Dedifferentiated amniotic fluid mesenchymal stem cell (primary cell): ENCODE measurements at regions not wholly inside any gene's neighbourhood (a gene's known extent, or its start where the extent isn't known, plus 50 kb on each side); places are given as distances from the start of the nearest gene placed in this dataset.

Experiments used
- DNase-seq: peaks from one replicate; pipeline ENCODE4 v3.0.0-alpha.2; 2016; ENCODE audit errors: extremely low spot score

DNA sequence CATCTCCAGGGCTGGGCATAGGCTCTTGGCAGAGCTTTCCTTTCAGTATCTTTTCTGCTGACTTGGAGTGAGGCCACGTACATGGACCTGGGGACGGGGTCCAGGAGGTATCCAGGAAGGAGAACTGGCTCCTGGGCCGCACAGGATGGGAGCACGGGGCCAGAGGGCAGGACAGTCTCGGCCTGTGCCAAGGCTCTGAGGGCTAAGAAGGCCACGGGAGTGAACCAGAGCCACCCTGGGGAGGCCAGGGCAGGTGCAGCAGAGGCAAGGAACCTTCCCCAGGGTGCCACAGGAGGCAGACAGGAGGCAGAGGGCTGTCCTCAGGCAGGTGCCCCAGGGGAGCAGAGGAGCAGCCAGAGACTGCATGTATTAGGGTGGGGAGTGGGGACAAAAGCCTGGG lies 50.3 kb downstream of the PLXNA1 start:
- DNase-seq: no peak

DNA sequence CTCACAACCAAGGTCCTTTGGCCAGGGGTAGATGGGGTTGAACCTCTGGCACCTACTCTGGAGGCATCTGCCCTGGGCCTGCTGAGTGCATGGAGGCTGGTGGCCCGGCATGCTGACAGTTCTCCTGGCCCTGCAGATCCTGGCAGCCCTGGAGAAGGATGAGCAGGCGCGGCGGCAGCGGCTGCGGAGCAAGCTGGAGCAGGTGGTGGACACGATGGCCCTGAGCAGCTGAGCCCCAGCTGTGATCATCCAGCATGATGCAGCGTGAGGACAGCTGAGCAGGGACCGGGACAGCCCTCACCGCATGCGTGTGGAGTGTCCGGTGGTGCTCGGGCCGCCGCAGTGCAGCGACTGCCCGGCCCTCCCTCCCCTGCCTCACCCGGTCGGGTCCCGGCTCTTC lies 50.9 kb downstream of the PLXNA1 start:
- DNase-seq: no peak

DNA sequence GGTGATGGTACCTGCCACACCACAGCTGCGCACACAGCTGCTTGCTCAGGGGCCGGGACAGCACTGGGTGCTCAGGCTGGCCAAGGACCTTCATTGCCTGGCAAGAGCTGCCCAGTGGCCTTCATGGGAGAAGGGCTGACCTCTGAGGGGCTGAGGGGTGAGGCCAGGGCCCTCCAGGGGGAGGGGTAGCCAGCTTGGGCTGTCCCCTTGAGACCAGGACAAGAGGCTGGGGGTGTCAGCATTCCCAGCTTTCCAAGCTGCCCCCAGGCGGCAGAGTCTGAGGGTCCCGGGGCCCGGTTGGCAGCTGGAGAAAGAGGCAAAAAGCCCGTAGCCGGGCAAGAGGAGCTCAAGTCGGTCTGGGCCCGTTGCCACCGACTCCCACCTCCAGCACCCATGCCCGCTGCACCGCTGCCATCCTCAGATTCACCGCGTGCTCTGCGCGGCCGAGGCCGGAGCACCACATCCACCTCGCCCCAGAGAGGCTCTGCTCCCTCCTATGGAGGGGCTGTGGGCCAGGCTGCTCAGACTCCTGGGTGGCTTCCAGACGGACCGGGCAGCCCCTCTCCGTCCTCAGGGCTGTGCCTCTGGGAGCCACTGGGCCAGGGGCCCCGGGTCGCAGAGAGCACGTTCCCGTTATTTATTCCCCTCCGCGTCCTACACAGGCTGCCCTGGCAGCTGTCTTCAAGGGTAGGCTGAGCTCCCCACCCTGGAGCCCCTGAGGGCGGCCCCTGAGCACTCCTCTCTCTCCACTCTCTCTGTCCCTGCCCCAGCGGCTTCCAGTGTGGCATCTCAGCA lies 51.5 kb downstream of the PLXNA1 start:
- no peak for DNase-seq

DNA sequence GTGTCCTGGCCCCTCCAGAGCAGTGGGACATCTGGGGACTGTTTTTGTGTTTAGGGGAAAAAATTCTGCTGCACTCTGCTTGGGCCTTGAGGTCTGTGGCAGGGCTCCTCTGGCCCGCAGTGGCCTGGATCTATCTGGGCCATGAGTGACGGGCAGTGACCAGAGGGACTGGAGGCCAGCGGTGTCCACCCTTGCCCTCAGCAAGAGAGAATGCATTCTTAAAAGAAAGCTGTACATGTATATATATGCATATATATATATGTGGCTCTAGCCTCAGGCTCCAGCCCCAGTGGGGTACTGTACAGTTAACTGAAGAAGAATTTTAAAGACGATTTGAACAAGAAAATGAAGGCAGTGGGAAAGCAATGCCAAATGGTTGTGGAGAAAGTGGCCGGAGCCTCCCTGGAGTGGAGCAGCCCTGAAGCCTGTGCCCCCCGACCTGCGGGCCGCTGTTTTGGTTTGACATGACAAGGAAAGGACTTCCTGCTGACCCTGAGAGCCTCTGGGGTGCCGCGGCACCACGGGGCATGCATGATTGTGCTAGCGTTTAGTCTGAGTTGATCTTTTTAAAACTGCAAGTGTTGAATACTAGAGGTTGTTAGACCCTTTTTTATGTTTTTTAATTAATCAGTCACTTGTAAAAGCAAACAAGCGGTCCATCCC lies 52.2 kb downstream of the PLXNA1 start:
- DNase-seq: no peak

DNA sequence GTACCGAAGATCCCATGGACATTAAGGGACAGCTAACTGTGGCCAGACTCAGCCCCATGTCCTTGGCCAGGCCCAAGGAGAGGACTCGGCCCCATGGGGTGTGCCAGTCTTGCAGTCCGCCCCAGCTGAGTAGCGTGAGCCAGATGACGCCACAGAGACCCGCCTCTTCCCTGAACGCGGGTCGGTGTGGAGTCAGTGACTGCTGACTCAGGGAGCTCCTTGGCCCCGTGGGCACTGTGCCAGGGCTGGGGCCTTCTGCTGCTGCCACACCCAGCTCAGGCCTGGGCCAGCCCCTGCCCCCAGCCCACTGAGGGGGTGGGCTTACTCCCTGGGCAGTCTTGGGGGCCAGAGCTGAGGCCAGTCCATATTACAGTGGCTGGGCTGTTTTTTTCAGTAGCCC lies 52.8 kb downstream of the PLXNA1 start:
- DNase-seq: no peak

DNA sequence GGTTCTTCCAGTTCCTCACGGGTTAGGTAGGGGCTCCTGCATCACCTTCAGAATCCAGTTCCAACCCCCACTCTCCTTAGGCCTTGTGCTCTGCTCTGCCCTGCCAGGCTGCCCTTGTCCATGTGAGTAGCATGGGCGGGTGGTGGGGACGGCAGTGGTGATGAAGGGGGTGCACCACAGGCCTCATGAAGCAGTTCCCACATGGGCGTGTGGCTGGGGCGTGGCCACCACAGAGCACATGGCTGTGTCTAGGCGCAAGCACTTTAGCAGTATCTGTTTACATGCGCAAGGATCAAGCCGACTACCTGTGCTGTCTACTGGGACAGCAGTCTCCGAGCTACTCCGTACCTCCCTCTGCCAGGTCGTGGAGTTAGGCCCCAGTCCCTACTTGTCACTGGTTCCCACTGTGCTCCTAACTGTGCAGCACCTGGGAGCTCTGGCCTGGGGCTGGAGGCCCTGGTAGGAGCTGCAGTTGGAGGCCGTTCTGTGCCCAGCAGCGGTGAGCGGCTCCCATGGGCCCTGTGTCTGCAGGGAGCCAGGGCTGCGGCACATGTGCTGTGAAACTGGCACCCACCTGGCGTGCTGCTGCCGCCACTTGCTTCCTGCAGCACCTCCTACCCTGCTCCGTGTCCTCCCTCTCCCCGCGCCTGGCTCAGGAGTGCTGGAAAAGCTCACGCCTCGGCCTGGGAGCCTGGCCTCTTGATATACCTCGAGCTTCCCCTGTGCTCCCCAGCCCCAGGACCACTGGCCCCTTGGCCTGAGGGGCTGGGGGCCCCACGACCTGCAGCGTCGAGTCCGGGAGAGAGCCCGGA lies 53.5 kb downstream of the PLXNA1 start:
- DNase-seq: no peak

DNA sequence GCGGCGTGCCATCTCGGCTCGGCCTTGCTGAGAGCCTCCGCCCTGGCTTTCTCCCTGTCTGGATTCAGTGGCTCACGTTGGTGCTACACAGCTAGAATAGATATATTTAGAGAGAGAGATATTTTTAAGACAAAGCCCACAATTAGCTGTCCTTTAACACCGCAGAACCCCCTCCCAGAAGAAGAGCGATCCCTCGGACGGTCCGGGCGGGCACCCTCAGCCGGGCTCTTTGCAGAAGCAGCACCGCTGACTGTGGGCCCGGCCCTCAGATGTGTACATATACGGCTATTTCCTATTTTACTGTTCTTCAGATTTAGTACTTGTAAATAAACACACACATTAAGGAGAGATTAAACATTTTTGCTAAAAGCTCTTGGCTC lies 54.1 kb downstream of the PLXNA1 start:
- no peak for DNase-seq

DNA sequence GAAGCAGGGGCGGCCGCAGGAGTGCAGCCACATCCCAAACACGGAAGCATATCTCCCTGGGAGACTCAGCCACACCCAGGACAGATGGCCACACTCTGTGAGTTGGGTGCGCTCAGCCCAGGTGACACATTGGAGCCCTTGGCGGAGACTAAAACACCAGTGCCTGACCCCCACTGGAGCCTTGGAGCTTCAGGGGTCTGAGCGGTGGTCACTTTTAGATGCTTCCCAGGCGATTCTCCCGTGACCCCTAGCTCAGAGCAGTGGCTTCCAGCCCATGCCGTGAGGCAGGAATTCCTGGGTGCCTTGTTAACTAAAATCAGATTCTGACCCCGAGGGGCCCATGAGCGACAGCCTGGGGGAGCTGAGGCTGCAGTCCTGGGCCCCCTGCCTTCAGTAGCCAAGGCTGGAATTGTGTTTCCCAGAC lies 54.5 kb downstream of the PLXNA1 start:
- DNase-seq: no peak

DNA sequence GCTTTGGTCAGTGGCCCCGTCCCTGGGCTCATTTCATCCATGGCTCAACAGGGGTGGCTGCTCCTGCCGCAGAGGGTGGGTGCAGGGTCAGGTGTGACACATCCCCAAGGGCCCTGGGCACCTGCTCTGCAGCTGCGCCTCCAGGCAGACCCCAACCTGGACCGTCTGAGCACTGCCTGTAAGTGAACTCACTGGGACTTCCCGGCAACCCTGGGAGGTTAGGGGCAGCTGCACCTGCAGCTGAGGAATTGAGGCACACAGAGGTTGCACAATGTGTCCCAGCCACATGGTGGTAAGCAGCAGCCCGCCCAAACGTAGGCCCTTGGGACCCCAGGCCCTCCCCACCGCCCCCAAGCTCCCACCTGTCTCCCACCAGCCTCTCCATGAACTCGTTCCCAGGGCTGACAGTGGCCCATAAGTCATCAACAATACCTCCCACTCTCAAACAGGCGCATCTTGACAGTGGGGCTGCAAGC lies 55.1 kb downstream of the PLXNA1 start:
- no peak for DNase-seq

DNA sequence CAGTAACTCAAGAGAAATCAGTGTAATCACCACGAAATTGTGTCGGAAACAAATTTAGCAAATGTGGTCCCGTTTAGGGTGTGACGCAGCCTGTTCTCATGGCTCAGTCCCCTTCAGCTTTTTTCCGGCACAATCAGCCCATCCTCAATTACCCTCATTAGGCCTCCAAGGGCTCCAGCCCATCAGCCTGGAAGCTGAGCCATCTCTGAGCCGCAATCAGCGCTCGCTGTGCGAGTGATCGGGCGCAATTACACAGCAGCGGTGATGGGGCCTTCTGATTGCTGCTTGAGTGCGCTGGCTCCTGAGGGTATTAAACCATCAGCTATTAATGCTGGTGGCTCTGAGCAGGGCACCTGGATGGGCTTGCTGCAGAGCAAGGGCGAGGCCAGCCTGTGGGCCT lies 55.6 kb downstream of the PLXNA1 start:
- no peak for DNase-seq

DNA sequence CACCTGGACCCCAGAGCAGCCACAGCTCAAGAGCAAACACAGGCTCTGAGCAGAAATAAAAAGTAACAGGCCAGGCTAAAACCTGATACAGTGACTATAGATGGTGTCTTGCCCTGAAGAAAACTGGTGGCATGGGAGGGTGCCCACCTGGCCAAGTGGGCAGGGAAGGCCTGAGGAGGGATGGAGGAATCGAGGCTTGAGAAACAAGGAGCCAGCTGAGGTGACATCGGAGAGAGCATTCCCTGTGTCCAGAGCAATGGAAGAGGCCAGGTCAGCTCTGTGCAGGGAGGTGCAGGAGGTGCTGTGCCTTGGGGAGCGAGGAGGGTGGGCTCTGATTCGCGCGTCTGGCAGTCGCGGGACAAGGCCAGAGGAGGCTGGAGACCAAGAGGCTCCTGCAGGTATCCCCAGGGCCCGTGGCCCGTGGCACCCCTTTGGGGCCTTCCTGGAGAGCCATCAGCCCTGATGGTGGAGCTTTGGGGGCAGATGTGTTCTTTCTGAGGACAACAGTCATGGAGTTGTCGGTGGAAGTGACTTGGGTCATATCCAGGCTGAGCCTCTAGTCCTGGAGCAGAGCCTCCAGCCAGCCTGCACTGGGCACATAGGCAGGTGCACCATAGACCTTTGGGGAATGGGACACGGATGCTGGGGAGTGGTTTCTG lies 56.1 kb downstream of the PLXNA1 start:
- no peak for DNase-seq

DNA sequence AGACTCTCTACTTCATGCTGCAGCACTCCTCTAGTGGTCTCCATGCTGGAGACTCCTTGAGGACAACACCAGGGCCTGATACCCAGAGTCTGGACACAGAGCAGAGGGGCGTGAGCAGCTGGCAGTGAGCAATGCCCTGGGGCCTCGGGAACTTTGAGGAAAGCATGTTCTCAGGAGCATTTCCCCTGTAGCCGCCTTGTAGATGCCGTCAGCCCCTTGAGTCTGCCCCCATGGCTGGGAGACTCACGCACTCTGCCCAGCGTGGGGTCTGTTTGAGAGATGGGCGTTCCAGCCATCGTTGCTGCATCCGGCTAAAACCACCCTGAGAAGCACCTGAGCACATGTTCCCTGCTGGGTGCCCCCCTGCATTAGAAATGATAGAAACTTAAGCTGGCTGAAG lies 56.8 kb downstream of the PLXNA1 start:
- no peak for DNase-seq

DNA sequence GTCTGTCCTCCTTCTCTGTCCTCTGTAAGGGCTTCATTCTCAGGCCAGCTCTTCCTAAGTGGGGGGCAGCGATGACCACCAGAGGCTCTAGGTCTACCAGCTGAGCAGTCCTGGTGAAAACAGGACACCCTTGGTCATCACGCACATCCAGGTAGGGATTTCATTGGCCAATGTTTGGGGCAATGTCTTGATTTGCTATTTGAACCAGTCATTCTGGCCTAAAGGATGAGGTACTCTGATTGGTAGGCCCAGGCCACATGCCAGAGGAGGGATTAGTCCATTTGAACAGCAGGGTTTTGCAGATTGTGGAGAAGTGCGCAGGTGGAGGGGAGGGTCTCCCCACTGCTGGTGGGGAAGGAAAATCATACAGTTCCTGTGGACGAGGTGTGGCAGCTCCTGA lies 57.3 kb downstream of the PLXNA1 start:
- no peak for DNase-seq

DNA sequence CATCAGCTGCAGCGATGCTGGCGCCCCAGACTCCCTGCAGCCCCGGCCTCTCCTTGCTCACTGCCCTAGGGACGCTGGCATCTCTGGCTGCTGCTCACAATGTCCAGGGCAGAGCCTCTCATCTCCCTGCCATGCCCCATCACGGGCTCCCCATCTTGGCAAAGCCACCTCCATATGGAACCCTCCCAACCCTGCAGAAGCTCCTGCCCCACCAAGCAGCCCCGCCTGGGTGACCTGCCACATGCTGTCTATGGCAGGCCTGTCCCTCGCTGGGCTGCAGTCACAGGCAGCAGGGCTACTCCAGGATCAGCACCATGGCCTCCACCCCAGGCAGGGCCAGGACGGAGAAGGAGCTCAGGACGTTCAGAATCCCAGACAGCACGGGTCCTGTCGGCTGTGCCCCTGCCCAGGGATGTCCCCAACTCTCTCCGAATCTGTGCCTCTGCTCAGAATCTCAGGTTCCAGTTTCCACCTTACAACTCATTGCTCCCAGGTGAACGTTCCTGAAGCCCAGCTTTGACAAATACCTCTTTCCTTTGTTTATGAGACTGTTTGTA lies 58.4 kb downstream of the PLXNA1 start:
- no peak for DNase-seq

DNA sequence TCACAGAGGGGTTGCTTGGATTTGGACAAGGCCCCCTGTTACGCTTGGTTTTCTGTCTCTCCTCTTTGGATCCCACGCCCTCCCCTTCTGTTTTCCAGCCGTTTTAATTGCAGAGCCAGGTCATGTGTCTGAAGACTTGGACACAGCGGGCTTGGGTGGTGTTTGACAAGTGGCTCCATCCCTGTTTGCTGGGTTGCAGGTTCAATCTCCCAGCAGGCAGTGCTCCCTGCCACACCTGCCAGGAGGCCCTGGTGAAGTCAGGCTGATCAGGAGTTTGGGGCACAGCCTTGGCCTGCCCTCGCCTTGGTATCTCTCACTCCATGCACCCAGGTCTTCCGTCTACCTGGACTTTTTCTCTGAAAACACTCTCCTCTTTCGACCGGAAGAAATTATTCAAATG lies 59.0 kb downstream of the PLXNA1 start:
- DNase-seq: no peak

DNA sequence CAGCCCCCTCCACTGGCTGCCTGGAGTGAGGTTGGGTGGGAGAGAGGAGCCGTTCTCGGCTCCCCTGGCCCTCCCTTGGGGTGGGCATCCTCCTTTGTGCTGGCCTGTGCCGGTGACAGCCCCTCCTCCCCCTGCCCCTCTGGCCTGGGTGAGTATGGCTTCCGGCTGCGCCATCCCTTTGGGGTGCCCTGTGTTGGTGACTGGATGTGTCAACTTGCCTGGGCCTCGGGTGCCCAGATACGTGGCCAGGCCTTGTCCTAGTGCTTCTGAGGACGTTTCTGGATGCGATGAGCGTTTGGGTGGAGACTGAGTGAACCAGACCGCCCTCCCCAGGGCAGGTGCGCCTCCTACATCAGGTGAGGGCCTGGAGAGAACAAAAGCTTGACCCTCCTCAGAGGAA lies 59.7 kb downstream of the PLXNA1 start:
- DNase-seq: no peak

DNA sequence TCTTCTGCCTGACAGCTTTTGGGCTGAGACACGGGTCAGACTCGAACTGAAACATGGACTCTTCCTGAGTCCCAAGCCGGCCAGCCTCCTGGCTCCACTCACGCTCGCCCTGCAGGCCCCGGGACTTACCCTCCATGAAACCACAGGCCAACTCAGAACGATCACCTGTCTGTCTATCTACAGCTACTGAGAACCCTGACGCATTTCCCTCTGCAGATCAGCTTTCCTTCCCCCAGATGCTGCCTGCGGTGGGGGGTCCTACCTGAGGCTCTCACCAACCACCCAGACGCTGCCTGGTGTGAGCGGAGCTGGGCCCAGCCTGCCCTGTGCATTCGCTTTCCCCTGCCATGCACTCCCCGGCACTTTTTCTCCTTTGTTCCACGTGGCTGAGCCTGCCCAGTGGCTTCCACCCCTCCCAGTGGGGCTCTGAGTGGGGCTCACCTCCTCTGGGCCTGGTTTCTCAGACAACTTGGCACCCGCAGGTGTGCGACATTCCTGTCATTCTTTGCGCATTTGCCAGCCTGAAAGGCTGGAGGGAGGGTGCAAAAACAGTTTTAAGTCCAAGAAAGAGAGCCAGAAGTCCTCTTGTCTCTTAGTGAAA lies 60.2 kb downstream of the PLXNA1 start:
- no peak for DNase-seq

DNA sequence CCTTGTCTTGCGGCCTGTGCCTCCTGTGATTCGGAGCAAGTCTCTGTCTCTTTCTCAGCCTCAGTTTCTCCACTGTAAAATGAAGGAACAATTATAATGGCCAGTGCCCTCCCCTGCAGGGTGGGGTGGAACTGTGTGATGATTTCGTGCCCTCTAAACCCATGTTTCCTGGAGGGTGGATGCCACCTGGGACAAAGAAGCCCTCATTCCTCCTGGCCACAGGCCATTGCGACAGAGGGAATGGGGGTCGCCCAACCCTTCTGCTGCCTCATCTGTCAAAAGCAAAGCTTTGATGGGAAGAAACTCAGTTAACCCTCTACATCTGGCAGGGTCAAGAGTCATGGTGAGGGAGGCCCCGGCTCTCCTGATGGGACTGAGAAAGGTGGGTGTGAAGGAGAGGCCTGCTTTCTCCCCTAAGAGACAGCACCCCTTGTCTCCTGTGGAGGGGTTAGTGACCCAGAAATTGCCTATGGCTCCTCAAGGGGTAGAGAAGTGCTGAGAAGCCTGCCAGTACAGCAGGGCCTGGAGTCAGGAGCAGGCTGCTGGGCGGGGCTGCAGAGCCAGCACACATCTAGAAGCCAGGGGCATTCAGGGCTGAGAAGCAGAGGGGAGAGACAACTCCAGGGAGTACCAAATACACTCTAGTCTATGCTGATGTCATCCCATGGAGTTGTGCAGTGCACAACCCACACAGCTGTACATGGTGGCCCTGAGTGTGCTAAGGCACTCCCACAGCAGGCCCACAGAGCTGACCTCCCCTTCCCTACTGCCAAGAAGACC lies 61.0 kb downstream of the PLXNA1 start:
- no peak for DNase-seq

DNA sequence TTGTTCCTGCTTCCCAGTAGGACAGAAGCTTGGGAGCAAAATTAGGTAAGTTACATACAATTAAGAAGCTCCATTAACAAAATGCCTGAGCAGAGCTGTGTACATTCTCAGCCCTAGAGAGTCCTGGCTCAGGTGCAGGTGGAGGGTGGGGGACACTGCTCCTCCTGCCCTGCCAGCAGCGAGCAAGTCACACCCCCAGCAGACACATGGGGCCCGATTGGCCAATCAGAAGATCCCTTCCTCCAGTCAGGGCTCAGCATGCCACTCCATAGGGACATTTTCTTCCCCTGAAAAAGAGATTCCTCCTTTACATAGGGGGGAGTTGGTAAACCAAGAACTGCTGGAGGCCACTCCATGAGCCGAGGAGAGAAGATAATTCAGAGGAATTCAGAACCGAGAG lies 62.1 kb downstream of the PLXNA1 start:
- DNase-seq: no peak

DNA sequence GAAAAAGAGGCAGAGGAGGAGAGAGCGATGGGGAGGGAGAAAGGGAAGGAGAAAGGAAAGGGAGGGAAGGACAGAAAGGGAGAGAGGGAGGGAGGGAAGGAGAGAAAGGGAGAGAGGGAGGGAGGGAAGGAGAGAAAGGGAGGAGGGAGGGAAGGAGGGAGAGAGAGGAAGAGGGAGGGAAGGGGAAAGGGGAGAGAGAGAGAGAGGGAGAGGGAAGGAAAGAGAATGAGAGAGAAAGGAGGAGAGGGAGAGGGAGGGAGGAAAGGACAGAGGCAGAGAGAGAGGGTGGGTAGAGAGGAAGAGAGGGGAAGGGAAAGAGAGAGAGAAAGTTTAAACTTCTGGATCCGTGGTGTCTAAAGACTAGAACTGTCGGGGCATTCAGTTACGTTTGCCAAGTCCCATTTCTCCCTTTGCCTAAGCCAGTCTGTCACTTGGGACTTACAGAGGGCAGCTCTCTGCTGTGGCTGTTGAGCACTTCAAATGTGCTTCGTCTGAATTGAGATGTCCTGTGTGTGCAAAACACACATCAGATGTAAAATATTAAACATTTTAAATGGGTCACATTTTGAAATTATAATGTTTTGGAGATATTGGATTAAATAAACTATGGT lies 62.6 kb downstream of the PLXNA1 start:
- DNase-seq: no peak
